OCI-LY7 (cell line): ENCODE measurements at regions not wholly inside any gene's neighbourhood (a gene's known extent, or its start where the extent isn't known, plus 50 kb on each side); places are given as distances from the start of the nearest gene placed in this dataset.

Source experiments
- BruUV-seq: library from RNA; stranded (reverse); fragments of 400-500 nt; replicated peaks from 2 replicates; lab custom pipeline; 2021; lab: Mats Ljungman, UMichigan
- CTCF ChIA-PET: fragments of 300-600 bp; sonication (Branson Sonifier 250); formaldehyde crosslinking; loops from one replicate; lab custom pipeline; 2022; ENCODE audit warnings: antibody characterized with exemption; ENCODE audit not compliant: unreplicated experiment; lab: Charles Lee
- POLR2A ChIA-PET: fragments of 300-600 bp; sonication (Branson Sonifier 250); formaldehyde crosslinking; loops from one replicate; lab custom pipeline; 2022; ENCODE audit warnings: antibody characterized with exemption; lab: Charles Lee
- DNase-seq: peaks from one replicate; pipeline ENCODE4 v3.0.0-alpha.2; 2015; ENCODE audit warnings: low spot score
- H2AFZ ChIP-seq: fragments of 200-600 bp; sonication (generic), shearing (Covaris generic); 2 replicates; pipeline ENCODE4 v1.6.1; 2014; ENCODE audit warnings: mild to moderate bottlenecking, antibody characterized with exemption, low read length, moderate library complexity
- H3K27ac ChIP-seq: fragments of 200-600 bp; sonication (generic); 2 replicates; pipeline ENCODE4 v1.5.1; 2014; ENCODE audit warnings: mixed run types, low read depth, mild to moderate bottlenecking, moderate library complexity, low read length, inconsistent platforms; ENCODE audit not compliant: poor library complexity, severe bottlenecking
- H3K36me3 ChIP-seq: fragments of 200-600 bp; sonication (generic); 2 replicates; pipeline ENCODE4 v1.6.1; 2014; ENCODE audit warnings: mild to moderate bottlenecking, antibody characterized with exemption, low read length, moderate library complexity, mixed read lengths; ENCODE audit not compliant: insufficient read depth
- H3K4me1 ChIP-seq: fragments of 200-600 bp; sonication (generic); 2 replicates; pipeline ENCODE4 v1.5.1; 2014; ENCODE audit warnings: mild to moderate bottlenecking, low read length; ENCODE audit not compliant: insufficient read depth, poor library complexity, severe bottlenecking
- H3K4me2 ChIP-seq: fragments of 200-600 bp; sonication (generic); 2 replicates; pipeline ENCODE4 v1.6.1; 2014; ENCODE audit warnings: mild to moderate bottlenecking, low read length
- H3K4me3 ChIP-seq: fragments of 200-600 bp; sonication (generic); 2 replicates; pipeline ENCODE4 v1.5.1; 2014; ENCODE audit warnings: mild to moderate bottlenecking, low read depth, low read length; ENCODE audit not compliant: poor library complexity, severe bottlenecking
- H3K79me2 ChIP-seq: fragments of 200-600 bp; sonication (generic); 2 replicates; pipeline ENCODE4 v1.6.1; 2016; ENCODE audit warnings: low read depth, mild to moderate bottlenecking, low read length, moderate library complexity, mixed read lengths; ENCODE audit not compliant: insufficient read depth
- H3K9me2 ChIP-seq: fragments of 200-600 bp; sonication (generic); 2 replicates; pipeline ENCODE4 v1.6.1; 2016; ENCODE audit warnings: mild to moderate bottlenecking, low read length, mixed read lengths; ENCODE audit not compliant: insufficient read depth
- H3K9me3 ChIP-seq: fragments of 200-600 bp; sonication (generic); 2 replicates; pipeline ENCODE4 v1.6.1; 2014; ENCODE audit warnings: mild to moderate bottlenecking, mixed run types, low read length, mixed read lengths
- H4K20me1 ChIP-seq: fragments of 200-600 bp; sonication (generic); 2 replicates; pipeline ENCODE4 v1.6.1; 2014; ENCODE audit warnings: mild to moderate bottlenecking, antibody characterized with exemption, low read length, moderate library complexity, mixed read lengths; ENCODE audit not compliant: insufficient read depth
- EZH2phosphoT487 ChIP-seq: fragments of 200-600 bp; sonication (generic); IDR thresholded peaks from 2 replicates; pipeline ENCODE4 v1.6.1; 2018; ENCODE audit warnings: low read depth, borderline replicate concordance, mild to moderate bottlenecking, mixed run types, antibody characterized with exemption, low read length, moderate library complexity, mixed read lengths
- intact Hi-C: fragments of 100-400 bp; cut with micrococcal nuclease; formaldehyde crosslinking; loops from one replicate; pipeline ENCODE4 v1.10.0; 2022; ENCODE audit not compliant: unreplicated experiment
- TF ChIP-seq, protein P1 (sequence below): fragments of 200-600 bp; sonication (generic); conservative IDR thresholded peaks from 2 replicates; pipeline ENCODE4 v1.5.1; 2014; ENCODE audit warnings: mild to moderate bottlenecking, antibody characterized with exemption, low read length, moderate library complexity, mixed read lengths

DNA sequence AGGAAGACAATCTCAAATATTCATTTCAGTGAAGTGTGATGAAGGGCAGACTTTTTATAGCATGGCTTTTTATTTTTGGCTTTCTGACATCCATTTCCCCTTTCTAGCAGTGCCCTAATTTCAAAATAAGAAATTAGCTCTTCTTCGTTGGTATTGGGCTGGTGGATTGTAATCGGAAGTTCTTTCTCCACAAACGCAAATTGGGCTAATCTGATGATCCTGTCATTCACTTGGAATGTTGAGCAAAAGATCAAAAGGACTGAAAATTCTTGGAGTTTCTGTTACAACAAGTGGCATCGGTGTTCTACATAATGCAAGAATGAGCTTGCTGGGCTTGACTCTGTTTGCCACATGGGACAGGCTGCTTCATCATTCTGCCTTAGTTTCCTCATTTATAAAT, 1182.8 kb downstream of the FLRT2 start:
- H3K4me3 ChIP-seq, result no peak overlapping the region
- no TSS peak for BruUV-seq
- H3K9me3 ChIP-seq, result no peaks in the 10 kb centered on the region
- no peak overlapping the region for H2AFZ ChIP-seq
- H4K20me1 ChIP-seq, result no peaks in the 10 kb centered on the region
- ChIA-PET CTCF (no interaction called here), POLR2A (interaction anchor here (0.7 to 1.0 kb wide), 2 partner anchors 11 to 154 kb away, joined by 3 to 4 read pairs; no protein-coding TSS in a partner anchor)
- intact Hi-C loops, result no loop called here
- TF ChIP-seq, protein P1, sequence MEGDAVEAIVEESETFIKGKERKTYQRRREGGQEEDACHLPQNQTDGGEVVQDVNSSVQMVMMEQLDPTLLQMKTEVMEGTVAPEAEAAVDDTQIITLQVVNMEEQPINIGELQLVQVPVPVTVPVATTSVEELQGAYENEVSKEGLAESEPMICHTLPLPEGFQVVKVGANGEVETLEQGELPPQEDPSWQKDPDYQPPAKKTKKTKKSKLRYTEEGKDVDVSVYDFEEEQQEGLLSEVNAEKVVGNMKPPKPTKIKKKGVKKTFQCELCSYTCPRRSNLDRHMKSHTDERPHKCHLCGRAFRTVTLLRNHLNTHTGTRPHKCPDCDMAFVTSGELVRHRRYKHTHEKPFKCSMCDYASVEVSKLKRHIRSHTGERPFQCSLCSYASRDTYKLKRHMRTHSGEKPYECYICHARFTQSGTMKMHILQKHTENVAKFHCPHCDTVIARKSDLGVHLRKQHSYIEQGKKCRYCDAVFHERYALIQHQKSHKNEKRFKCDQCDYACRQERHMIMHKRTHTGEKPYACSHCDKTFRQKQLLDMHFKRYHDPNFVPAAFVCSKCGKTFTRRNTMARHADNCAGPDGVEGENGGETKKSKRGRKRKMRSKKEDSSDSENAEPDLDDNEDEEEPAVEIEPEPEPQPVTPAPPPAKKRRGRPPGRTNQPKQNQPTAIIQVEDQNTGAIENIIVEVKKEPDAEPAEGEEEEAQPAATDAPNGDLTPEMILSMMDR, result no peak
- no peak for TF ChIP-seq EZH2phosphoT487
- no peaks in the 10 kb centered on the region for H3K36me3 ChIP-seq
- H3K4me2 ChIP-seq, result no peak overlapping the region
- no peak for DNase-seq
- H3K9me2 ChIP-seq, result no peaks in the 10 kb centered on the region
- H3K79me2 ChIP-seq, result no peaks in the 10 kb centered on the region
- no peaks in the 10 kb centered on the region for H3K4me1 ChIP-seq
- no peak overlapping the region for H3K27ac ChIP-seq

DNA sequence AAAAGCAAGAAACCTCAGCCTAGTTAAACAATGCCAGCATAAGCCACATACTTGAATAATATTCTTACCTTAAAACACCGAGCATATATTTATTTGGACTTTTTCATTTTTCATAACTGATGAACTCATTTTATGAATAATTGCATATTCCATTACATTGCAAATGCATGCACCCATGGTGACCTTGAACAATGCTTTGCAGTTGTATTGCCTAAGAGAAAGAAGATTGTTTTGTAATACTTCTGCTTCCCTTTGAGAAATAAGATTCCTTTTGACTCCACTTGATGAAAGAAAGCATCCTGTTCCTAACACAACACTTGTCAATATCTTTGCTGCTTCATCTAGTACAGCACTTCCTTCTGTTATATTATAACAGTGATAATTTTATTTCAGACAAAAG, 1182.2 kb downstream of the FLRT2 start:
- intact Hi-C loops, result no loop called here
- CTCF ChIA-PET, result no interaction called here
- Histone ChIP-seq H4K20me1 (no peaks in the 10 kb centered on the region), H2AFZ (no peak overlapping the region), H3K79me2 (no peaks in the 10 kb centered on the region), H3K27ac (no peak overlapping the region), H3K9me3 (no peaks in the 10 kb centered on the region), H3K36me3 (no peaks in the 10 kb centered on the region), H3K9me2 (no peaks in the 10 kb centered on the region), H3K4me3 (no peak overlapping the region), H3K4me2 (no peak overlapping the region), H3K4me1 (no peaks in the 10 kb centered on the region)
- no TSS peak for BruUV-seq
- POLR2A ChIA-PET, result interaction anchor here (1.0 kb wide), 1 partner anchor 12 kb away, joined by 3 read pairs; no protein-coding TSS in a partner anchor
- no peak for DNase-seq
- no peak for TF ChIP-seq EZH2phosphoT487
- TF ChIP-seq, protein P1, result no peak

DNA sequence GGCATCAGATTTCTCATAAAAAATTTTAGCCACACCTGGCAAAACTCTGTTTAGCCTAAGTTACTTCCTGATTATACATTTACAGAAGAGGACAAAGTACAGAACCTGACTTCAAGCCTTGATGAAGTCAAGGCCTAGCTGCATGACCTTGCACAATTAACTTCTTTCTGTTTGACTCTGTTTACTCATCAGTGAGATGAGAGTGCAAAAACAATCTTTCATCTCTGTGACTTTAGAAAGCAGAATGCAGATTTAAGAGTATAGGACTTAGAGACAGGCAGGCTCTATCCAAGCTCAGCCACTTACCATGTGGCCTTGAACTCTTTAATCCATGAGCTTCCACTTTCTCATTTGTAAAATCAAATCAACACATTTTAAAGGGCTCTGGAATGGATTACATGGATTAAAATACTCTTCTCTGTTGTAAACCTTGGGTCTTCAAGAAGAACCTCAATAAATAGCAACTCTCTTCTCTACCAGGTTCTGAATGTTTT, 1178.9 kb downstream of the FLRT2 start:
- BruUV-seq, result no TSS peak
- CTCF ChIA-PET, result no interaction called here
- Histone ChIP-seq H3K79me2 (no peaks in the 10 kb centered on the region), H3K4me2 (no peak overlapping the region), H2AFZ (no peak overlapping the region), H3K9me3 (peaks cover 5% of the 10 kb centered on the region; the same call in 1 of the 2 replicates), H3K4me1 (no peaks in the 10 kb centered on the region), H3K36me3 (no peaks in the 10 kb centered on the region), H3K4me3 (no peak overlapping the region), H3K27ac (no peak overlapping the region), H4K20me1 (no peaks in the 10 kb centered on the region), H3K9me2 (no peaks in the 10 kb centered on the region)
- POLR2A ChIA-PET, result interaction anchor here (0.8 kb wide), 1 partner anchor 254 kb away, joined by 3 read pairs; no protein-coding TSS in a partner anchor
- intact Hi-C loops, result no loop called here
- TF ChIP-seq EZH2phosphoT487, result no peak
- TF ChIP-seq, protein P1, result no peak
- no peak for DNase-seq
